Activated naive CD8-positive, alpha-beta T cell treated with anti-CD3 and anti-CD28 coated beads, Interleukin-2, amount 50 U/mL, for 24 hours (primary cell): ENCODE measurements at regions not wholly inside any gene's neighbourhood (a gene's known extent, or its start where the extent isn't known, plus 50 kb on each side); places are given as distances from the start of the nearest gene placed in this dataset.

Experiments used
- ATAC-seq: fragments of 150-1000 bp; cut with Tn5 transposase; one replicate; pipeline ENCODE4 v1.10.0; 2021
- DNase-seq: peaks from one replicate; pipeline ENCODE4 v3.0.0; 2021
- H3K27ac Mint-ChIP-seq: one replicate; pipeline ENCODE4 v1.8.0; 2021; ENCODE audit warnings: mild to moderate bottlenecking, mixed read lengths
- H3K27me3 Mint-ChIP-seq: one replicate; pipeline ENCODE4 v1.8.0; 2021; ENCODE audit warnings: mixed read lengths
- H3K36me3 Mint-ChIP-seq: one replicate; pipeline ENCODE4 v1.8.0; 2021; ENCODE audit warnings: low read depth, mixed read lengths
- H3K4me1 Mint-ChIP-seq: one replicate; pipeline ENCODE4 v1.8.0; 2021; ENCODE audit warnings: mixed read lengths
- H3K4me3 Mint-ChIP-seq: one replicate; pipeline ENCODE4 v1.8.0; 2021; ENCODE audit warnings: mild to moderate bottlenecking, moderate library complexity, mixed read lengths
- H3K9me3 Mint-ChIP-seq: one replicate; pipeline ENCODE4 v1.8.0; 2021; ENCODE audit warnings: mixed read lengths

GRCh38 chr12:76247026-76247646 is 101.1 kb downstream of the BBS10 start:
- ATAC-seq = no peak
- no peak for DNase-seq
- Mint-ChIP-seq H3K4me1 (no peaks in the 10 kb centered on the region), H3K9me3 (no peaks in the 10 kb centered on the region), H3K36me3 (no peaks in the 10 kb centered on the region), H3K27ac (no peak overlapping the region), H3K27me3 (peaks cover 25% of the 10 kb centered on the region), H3K4me3 (no peak overlapping the region)

- DNase-seq (no peak), ATAC-seq (no peak)
- no peak overlapping the region for H3K4me3 Mint-ChIP-seq
- H3K36me3 Mint-ChIP-seq = no peaks in the 10 kb centered on the region
- no peak overlapping the region for H3K27ac Mint-ChIP-seq
- H3K4me1 Mint-ChIP-seq = no peaks in the 10 kb centered on the region
- peaks cover 25% of the 10 kb centered on the region for H3K27me3 Mint-ChIP-seq
- H3K9me3 Mint-ChIP-seq = no peaks in the 10 kb centered on the region
Measured at GRCh38 chr12:76246611-76247010, 101.6 kb downstream of the BBS10 start.

GRCh38 chr12:76244300-76244699 is 103.9 kb downstream of the BBS10 start:
- H3K27ac Mint-ChIP-seq = no peak overlapping the region
- DNase-seq (no peak), ATAC-seq (no peak)
- no peak overlapping the region for H3K4me3 Mint-ChIP-seq
- no peaks in the 10 kb centered on the region for H3K4me1 Mint-ChIP-seq
- no peaks in the 10 kb centered on the region for H3K9me3 Mint-ChIP-seq
- H3K27me3 Mint-ChIP-seq = peaks cover 21% of the 10 kb centered on the region
- no peaks in the 10 kb centered on the region for H3K36me3 Mint-ChIP-seq

GRCh38 chr12:76242813-76243550 is 105.2 kb downstream of the BBS10 start:
- H3K27ac Mint-ChIP-seq = no peak overlapping the region
- DNase-seq (no peak), ATAC-seq (no peak)
- H3K36me3 Mint-ChIP-seq = no peaks in the 10 kb centered on the region
- peaks cover 9% of the 10 kb centered on the region for H3K4me1 Mint-ChIP-seq
- H3K4me3 Mint-ChIP-seq = no peak overlapping the region
- H3K27me3 Mint-ChIP-seq = peaks cover 21% of the 10 kb centered on the region
- no peaks in the 10 kb centered on the region for H3K9me3 Mint-ChIP-seq

- no peak overlapping the region for H3K27ac Mint-ChIP-seq
- H3K27me3 Mint-ChIP-seq = peaks cover 14% of the 10 kb centered on the region
- no peak overlapping the region for H3K4me3 Mint-ChIP-seq
- no peaks in the 10 kb centered on the region for H3K36me3 Mint-ChIP-seq
- no peak for DNase-seq
- no peak for ATAC-seq
- no peaks in the 10 kb centered on the region for H3K9me3 Mint-ChIP-seq
- peaks cover 19% of the 10 kb centered on the region for H3K4me1 Mint-ChIP-seq
Measured at GRCh38 chr12:76241371-76241770, 106.8 kb downstream of the BBS10 start.

GRCh38 chr12:76240281-76240680 is 107.9 kb downstream of the BBS10 start:
- ATAC-seq = no peak
- peaks cover 9% of the 10 kb centered on the region for H3K27me3 Mint-ChIP-seq
- H3K4me3 Mint-ChIP-seq = no peak overlapping the region
- no peaks in the 10 kb centered on the region for H3K36me3 Mint-ChIP-seq
- no peak overlapping the region for H3K27ac Mint-ChIP-seq
- DNase-seq = no peak
- no peaks in the 10 kb centered on the region for H3K9me3 Mint-ChIP-seq
- peaks cover 19% of the 10 kb centered on the region for H3K4me1 Mint-ChIP-seq

GRCh38 chr12:76238688-76239087 is 109.5 kb downstream of the BBS10 start:
- DNase-seq (no peak), ATAC-seq (no peak)
- Mint-ChIP-seq H3K4me1 (peaks cover 19% of the 10 kb centered on the region), H3K36me3 (no peaks in the 10 kb centered on the region), H3K27ac (no peak overlapping the region), H3K27me3 (peaks cover 2% of the 10 kb centered on the region), H3K9me3 (no peaks in the 10 kb centered on the region), H3K4me3 (no peak overlapping the region)

GRCh38 chr12:76237086-76237701 is 111.0 kb downstream of the BBS10 start:
- no peak for ATAC-seq

GRCh38 chr12:76236640-76237039 is 111.6 kb downstream of the BBS10 start:
- Mint-ChIP-seq H3K4me1 (peaks cover 19% of the 10 kb centered on the region), H3K36me3 (no peaks in the 10 kb centered on the region), H3K4me3 (no peak overlapping the region), H3K27ac (no peak overlapping the region), H3K27me3 (peaks cover 2% of the 10 kb centered on the region), H3K9me3 (no peaks in the 10 kb centered on the region)
- DNase-seq (no peak), ATAC-seq (peak; percentile 30)

More at GRCh38 chr12:76237086-76237701, 111.0 kb downstream of the BBS10 start:
- Mint-ChIP-seq H3K27me3 (peaks cover 2% of the 10 kb centered on the region), H3K27ac (no peak overlapping the region), H3K4me3 (no peak overlapping the region), H3K36me3 (no peaks in the 10 kb centered on the region), H3K4me1 (peaks cover 19% of the 10 kb centered on the region), H3K9me3 (no peaks in the 10 kb centered on the region)
- DNase-seq = no peak

- peaks cover 9% of the 10 kb centered on the region for H3K27me3 Mint-ChIP-seq
- peaks cover 19% of the 10 kb centered on the region for H3K4me1 Mint-ChIP-seq
- no peak overlapping the region for H3K4me3 Mint-ChIP-seq
- no peaks in the 10 kb centered on the region for H3K9me3 Mint-ChIP-seq
- H3K27ac Mint-ChIP-seq = no peak overlapping the region
- ATAC-seq (no peak), DNase-seq (no peak)
- H3K36me3 Mint-ChIP-seq = no peaks in the 10 kb centered on the region
Measured at GRCh38 chr12:76234741-76235140, 113.5 kb downstream of the BBS10 start.

- no peaks in the 10 kb centered on the region for H3K9me3 Mint-ChIP-seq
- no peak for DNase-seq
- H3K27ac Mint-ChIP-seq = no peak overlapping the region
- ATAC-seq = no peak
- H3K27me3 Mint-ChIP-seq = peaks cover 18% of the 10 kb centered on the region
- peaks cover 4% of the 10 kb centered on the region for H3K4me1 Mint-ChIP-seq
- H3K4me3 Mint-ChIP-seq = no peak overlapping the region
- H3K36me3 Mint-ChIP-seq = no peaks in the 10 kb centered on the region
Measured at GRCh38 chr12:76232013-76232412, 116.2 kb downstream of the BBS10 start.

GRCh38 chr12:76226956-76227355 is 121.3 kb downstream of the BBS10 start:
- H3K27me3 Mint-ChIP-seq = peaks cover 24% of the 10 kb centered on the region
- no peak for ATAC-seq
- no peaks in the 10 kb centered on the region for H3K9me3 Mint-ChIP-seq
- no peak for DNase-seq
- no peaks in the 10 kb centered on the region for H3K36me3 Mint-ChIP-seq
- no peak overlapping the region for H3K4me3 Mint-ChIP-seq
- H3K4me1 Mint-ChIP-seq = no peaks in the 10 kb centered on the region
- no peak overlapping the region for H3K27ac Mint-ChIP-seq

GRCh38 chr12:76226397-76226796 is 121.8 kb downstream of the BBS10 start:
- Mint-ChIP-seq H3K27me3 (peaks cover 24% of the 10 kb centered on the region), H3K4me3 (no peak overlapping the region), H3K4me1 (no peaks in the 10 kb centered on the region), H3K36me3 (no peaks in the 10 kb centered on the region), H3K9me3 (no peaks in the 10 kb centered on the region), H3K27ac (no peak overlapping the region)
- ATAC-seq = no peak
- no peak for DNase-seq

GRCh38 chr12:76223869-76224268 is 124.3 kb downstream of the BBS10 start:
- Mint-ChIP-seq H3K27me3 (peaks cover 15% of the 10 kb centered on the region), H3K9me3 (no peaks in the 10 kb centered on the region), H3K27ac (no peak overlapping the region), H3K36me3 (no peaks in the 10 kb centered on the region), H3K4me1 (no peaks in the 10 kb centered on the region), H3K4me3 (no peak overlapping the region)
- no peak for DNase-seq
- ATAC-seq = no peak

GRCh38 chr12:76220980-76221379 is 127.2 kb downstream of the BBS10 start:
- no peak overlapping the region for H3K4me3 Mint-ChIP-seq
- H3K36me3 Mint-ChIP-seq = no peaks in the 10 kb centered on the region
- ATAC-seq (no peak), DNase-seq (no peak)
- peaks cover 8% of the 10 kb centered on the region for H3K27me3 Mint-ChIP-seq
- peaks cover 2% of the 10 kb centered on the region for H3K4me1 Mint-ChIP-seq
- no peak overlapping the region for H3K27ac Mint-ChIP-seq
- no peaks in the 10 kb centered on the region for H3K9me3 Mint-ChIP-seq
